H1 (cell line): ENCODE measurements at regions not wholly inside any gene's neighbourhood (a gene's known extent, or its start where the extent isn't known, plus 50 kb on each side); places are given as distances from the start of the nearest gene placed in this dataset.

Source experiments
- CTCF ChIA-PET: fragments of 300-600 bp; sonication (Branson Sonifier 250); formaldehyde crosslinking; loops from one replicate; lab custom pipeline; 2021; ENCODE audit not compliant: partially characterized antibody; lab: Charles Lee
- POLR2A ChIA-PET: fragments of 300-600 bp; sonication (Branson Sonifier 250); formaldehyde crosslinking; loops from one replicate; lab custom pipeline; 2021; ENCODE audit warnings: inconsistent platforms; ENCODE audit not compliant: partially characterized antibody; lab: Charles Lee
- DNase-seq, 2 experiments: peaks; one replicate each; pipeline versions ENCODE4 v3.0.0 to v3.0.0-alpha.2; 2010 to 2022; ENCODE audit warnings: low spot score in 2 of 2, low read depth in 1 of 2, mixed read lengths in 1 of 2
- FAIRE-seq: peaks from 2 replicates; lab custom pipeline; 2011; peaks lifted over from hg19 to GRCh38; lab: Jason Lieb, UNC
- H2AFZ ChIP-seq: 2 replicates; pipeline ENCODE4 v1.8.1; 2012; ENCODE audit warnings: low read length, inconsistent platforms
- H2AK5ac ChIP-seq: 2 replicates; pipeline ENCODE4 v1.6.1; 2013; ENCODE audit warnings: low read depth, low read length
- H2BK120ac ChIP-seq: replicated peaks from 2 replicates; pipeline ENCODE3; 2013; ENCODE audit warnings: low read depth, low read length, inconsistent platforms
- H2BK12ac ChIP-seq: 2 replicates; pipeline ENCODE4 v1.6.1; 2013; ENCODE audit warnings: low read depth, low read length
- H2BK15ac ChIP-seq: 2 replicates; pipeline ENCODE4 v1.6.1; 2013; ENCODE audit warnings: low read length
- H2BK20ac ChIP-seq: 2 replicates; pipeline ENCODE4 v1.6.1; 2013; ENCODE audit warnings: low read length
- H2BK5ac ChIP-seq: 2 replicates; pipeline ENCODE4 v1.6.1; 2013; ENCODE audit warnings: low read depth, low read length
- H3K14ac ChIP-seq: 2 replicates; pipeline ENCODE4 v1.6.1; 2013; ENCODE audit warnings: inconsistent platforms; ENCODE audit not compliant: insufficient read length
- H3K18ac ChIP-seq: 2 replicates; pipeline ENCODE4 v1.6.1; 2013; ENCODE audit warnings: low read length; ENCODE audit errors: extremely low read depth
- H3K23ac ChIP-seq: 2 replicates; pipeline ENCODE4 v1.6.1; 2013; ENCODE audit warnings: inconsistent platforms; ENCODE audit not compliant: insufficient read length
- H3K23me2 ChIP-seq: 2 replicates; pipeline ENCODE4 v1.6.1; 2013; ENCODE audit warnings: low read depth, low read length
- H3K27ac ChIP-seq: 2 replicates; pipeline ENCODE4 v1.6.1; 2011; ENCODE audit warnings: low read depth, low read length, inconsistent platforms
- H3K27me3 ChIP-seq, 4 experiments: replicated peaks in 1 of 4; 1 replicate in 1 of 4; 2 replicates in 3 of 4; pipeline versions ENCODE4 v1.6.1 to v1.8.1; 2011 to 2013; ENCODE audit warnings: low read length in 3 of 4, mild to moderate bottlenecking in 3 of 4, inconsistent platforms in 2 of 4, mixed read lengths in 2 of 4, moderate library complexity in 1 of 4; ENCODE audit not compliant: control insufficient read depth in 3 of 4, insufficient read depth in 3 of 4; ENCODE audit errors: extremely low read depth in 1 of 4
- H3K36me3 ChIP-seq, 4 experiments: 2 replicates each; pipeline versions ENCODE4 v1.6.1 to v1.8.1; 2011 to 2013; ENCODE audit warnings: mild to moderate bottlenecking in 4 of 4, low read length in 3 of 4, moderate library complexity in 2 of 4, control low read depth in 1 of 4, inconsistent platforms in 1 of 4; ENCODE audit not compliant: insufficient read depth in 4 of 4, control insufficient read depth in 2 of 4
- H3K4ac ChIP-seq: replicated peaks from 2 replicates; pipeline ENCODE3; 2013; ENCODE audit warnings: low read length, low read depth, mixed read lengths, inconsistent platforms; ENCODE audit not compliant: insufficient read length
- H3K4me1 ChIP-seq, 4 experiments: replicated peaks in 1 of 4; 1 replicate in 1 of 4; 2 replicates in 3 of 4; pipeline versions ENCODE4 v1.6.1 to v1.8.1; 2011 to 2013; ENCODE audit warnings: low read length in 3 of 4, inconsistent platforms in 2 of 4, mixed read lengths in 1 of 4; ENCODE audit not compliant: insufficient read depth in 4 of 4, control insufficient read depth in 3 of 4
- H3K4me2 ChIP-seq, 2 experiments: 2 replicates each; pipeline versions ENCODE4 v1.6.1 to v1.8.1; 2011 to 2013; ENCODE audit warnings: low read depth in 2 of 2, low read length in 2 of 2, control low read depth in 1 of 2, inconsistent platforms in 1 of 2, mild to moderate bottlenecking in 1 of 2; ENCODE audit not compliant: insufficient read depth in 1 of 2
- H3K4me3 ChIP-seq, 4 experiments: fragments of 200-600, 300-600 bp in 1 of 4; sonication (generic), shearing (Covaris generic), sonication (Bioruptor Twin) in 1 of 4; 2 replicates each; pipeline versions ENCODE4 v1.5.1 to v1.8.1; 2011 to 2016; ENCODE audit warnings: low read length in 4 of 4, low read depth in 3 of 4, control low read depth in 2 of 4, inconsistent platforms in 2 of 4, mild to moderate bottlenecking in 2 of 4, mixed read lengths in 1 of 4, moderate library complexity in 1 of 4; ENCODE audit not compliant: insufficient read depth in 2 of 4; ENCODE audit errors: extremely low read depth in 1 of 4
- H3K56ac ChIP-seq: replicated peaks from 2 replicates; pipeline ENCODE3; 2013; ENCODE audit warnings: low read depth, mild to moderate bottlenecking, mixed read lengths, low read length, inconsistent platforms; ENCODE audit not compliant: insufficient read length
- H3K79me1 ChIP-seq: 2 replicates; pipeline ENCODE4 v1.6.1; 2013; ENCODE audit warnings: low read depth, low read length, control low read depth
- H3K79me2 ChIP-seq, 2 experiments: 2 replicates each; pipeline versions ENCODE4 v1.6.1 to v1.8.1; 2012 to 2013; ENCODE audit warnings: low read length in 2 of 2, mild to moderate bottlenecking in 2 of 2, inconsistent platforms in 1 of 2; ENCODE audit not compliant: insufficient read depth in 2 of 2, control insufficient read depth in 1 of 2
- H3K9ac ChIP-seq, 4 experiments: replicated peaks in 1 of 4; 1 replicate in 1 of 4; 2 replicates in 3 of 4; pipeline versions ENCODE4 v1.6.1 to v1.8.1; 2011 to 2013; ENCODE audit warnings: low read depth in 3 of 4, low read length in 3 of 4, control low read depth in 2 of 4, mild to moderate bottlenecking in 2 of 4, moderate library complexity in 2 of 4, inconsistent platforms in 1 of 4; ENCODE audit errors: extremely low read depth in 1 of 4
- H3K9me3 ChIP-seq, 2 experiments: 2 replicates each; pipeline versions ENCODE4 v1.6.1 to v1.8.1; 2012 to 2013; ENCODE audit warnings: mild to moderate bottlenecking in 2 of 2, moderate library complexity in 2 of 2, control low read depth in 1 of 2, inconsistent platforms in 1 of 2, low read depth in 1 of 2, low read length in 1 of 2, mixed read lengths in 1 of 2; ENCODE audit not compliant: insufficient read depth in 2 of 2
- H4K20me1 ChIP-seq, 2 experiments: replicated peaks in 1 of 2; 2 replicates each; pipeline versions ENCODE3 to v1.8.1; 2011 to 2013; ENCODE audit warnings: inconsistent platforms in 2 of 2, low read length in 2 of 2, mild to moderate bottlenecking in 1 of 2; ENCODE audit not compliant: insufficient read depth in 2 of 2, control insufficient read depth in 1 of 2
- H4K5ac ChIP-seq: 2 replicates; pipeline ENCODE4 v1.6.1; 2013; ENCODE audit warnings: low read length, low read depth, mixed read lengths, inconsistent platforms; ENCODE audit not compliant: insufficient read length
- H4K8ac ChIP-seq: 2 replicates; pipeline ENCODE4 v1.8.0; 2013; ENCODE audit warnings: mild to moderate bottlenecking, moderate library complexity, low read length, inconsistent platforms; ENCODE audit not compliant: insufficient read depth; ENCODE audit errors: extremely low read depth
- H4K91ac ChIP-seq: replicated peaks from 2 replicates; pipeline ENCODE3; 2013; ENCODE audit warnings: low read length, mixed read lengths, inconsistent platforms; ENCODE audit not compliant: insufficient read length
- ATF2 ChIP-seq: IDR thresholded peaks from 2 replicates; pipeline ENCODE4 v1.6.1; 2012; ENCODE audit warnings: low read length, inconsistent platforms
- CBX5 ChIP-seq: fragments of 300-800, 300-1000 bp; sonication (generic); IDR thresholded peaks from 2 replicates; pipeline ENCODE4 v1.7.1; 2016; ENCODE audit warnings: antibody characterized with exemption, low read length, low read depth
- GABPA ChIP-seq: IDR thresholded peaks from 2 replicates; pipeline ENCODE4 v1.6.1; 2011; ENCODE audit warnings: mild to moderate bottlenecking, low read length, moderate library complexity, borderline replicate concordance; ENCODE audit not compliant: insufficient read depth
- HDAC2 ChIP-seq, 2 experiments: fragments of 300-600 bp in 1 of 2; sonication (generic) in 1 of 2; IDR thresholded peaks; 2 replicates each; pipeline ENCODE4 v1.6.1; 2011 to 2012; ENCODE audit warnings: low read depth in 2 of 2, low read length in 2 of 2, mild to moderate bottlenecking in 2 of 2, moderate library complexity in 2 of 2, borderline replicate concordance in 1 of 2, inconsistent platforms in 1 of 2
- JUN ChIP-seq: IDR thresholded peaks from 2 replicates; pipeline ENCODE4 v1.6.1; 2011; ENCODE audit warnings: low read depth, mild to moderate bottlenecking, improper control_type of control experiment, low read length
- MAFK ChIP-seq: IDR thresholded peaks from 2 replicates; pipeline ENCODE4 v1.6.1; 2012; ENCODE audit warnings: low read depth, mild to moderate bottlenecking, improper control_type of control experiment, low read length
- PHF8 ChIP-seq: fragments of 200-600 bp; sonication (generic); conservative IDR thresholded peaks from 2 replicates; pipeline ENCODE4 v1.7.1; 2012; ENCODE audit warnings: low read depth, mild to moderate bottlenecking, inconsistent platforms, low read length, moderate library complexity
- SP1 ChIP-seq: IDR thresholded peaks from 2 replicates; pipeline ENCODE4 v1.6.1; 2011; ENCODE audit warnings: low read depth, low read length
- SP2 ChIP-seq: IDR thresholded peaks from 2 replicates; pipeline ENCODE4 v1.6.1; 2012; ENCODE audit warnings: mild to moderate bottlenecking, low read length, inconsistent platforms
- SP4 ChIP-seq: IDR thresholded peaks from 2 replicates; pipeline ENCODE4 v1.6.1; 2012; ENCODE audit warnings: low read length, inconsistent platforms
- WGBS, 2 experiments: shearing (Covaris generic) in 1 of 2; methylation state at CpG; one replicate each; pipeline versions ENCODE4 v1.1.6 to v1.1.7; 2013 to 2015; ENCODE audit warnings: low lambda C conversion rate in 2 of 2, mixed read lengths in 2 of 2, inconsistent platforms in 1 of 2, low coverage in 1 of 2, missing lambda C conversion rate in 1 of 2; ENCODE audit not compliant: insufficient replicate concordance in 2 of 2, insufficient coverage in 1 of 2, insufficient read length in 1 of 2; ENCODE audit errors: extremely low coverage in 1 of 2, missing lambda C conversion rate in 1 of 2; 5-methylcytosine and 5-hydroxymethylcytosine counted together

GRCh38 chr5:33043343-33043997, 332.3 kb downstream of the NPR3 start:
- no peaks in the 10 kb centered on the region for H3K79me1 ChIP-seq
- H3K23ac ChIP-seq = no peak overlapping the region
- DNase-seq (no peak), FAIRE-seq (no peak)
- no peaks in the 10 kb centered on the region for H4K20me1 ChIP-seq
- no peak overlapping the region for H4K8ac ChIP-seq
- H2AK5ac ChIP-seq = no peak overlapping the region
- no peak overlapping the region for H3K4me3 ChIP-seq
- H3K4me1 ChIP-seq = no peaks in the 10 kb centered on the region
- no peak overlapping the region for H3K56ac ChIP-seq
- H3K23me2 ChIP-seq = no peaks in the 10 kb centered on the region
- no peak overlapping the region for H3K27ac ChIP-seq
- H3K36me3 ChIP-seq = no peaks in the 10 kb centered on the region
- H3K9me3 ChIP-seq = no peaks in the 10 kb centered on the region
- no peak overlapping the region for H3K4ac ChIP-seq
- H2BK5ac ChIP-seq = no peak overlapping the region
- H3K9ac ChIP-seq = no peak overlapping the region
- no peak overlapping the region for H3K18ac ChIP-seq
- POLR2A ChIA-PET = no interaction called here
- H3K4me2 ChIP-seq = no peak overlapping the region
- H2BK15ac ChIP-seq = no peak overlapping the region
- H4K5ac ChIP-seq = no peak overlapping the region
- H2BK120ac ChIP-seq = no peak overlapping the region
- CTCF ChIA-PET = no interaction called here
- 93% methylated on average over 1 of the region's 1 CpG; no CpG with 5 or more reads in 1 of the 2 experiments for WGBS, 2 experiments
- H2BK12ac ChIP-seq = no peak overlapping the region
- H4K91ac ChIP-seq = no peak overlapping the region
- H2BK20ac ChIP-seq = no peak overlapping the region
- no peak overlapping the region for H2AFZ ChIP-seq
- H3K79me2 ChIP-seq = no peaks in the 10 kb centered on the region
- no peaks in the 10 kb centered on the region for H3K27me3 ChIP-seq
- no peak overlapping the region for H3K14ac ChIP-seq
- TF ChIP-seq ATF2 = no peak
- no peak for TF ChIP-seq MAFK
- no peak for TF ChIP-seq SP1
- no peak for TF ChIP-seq HDAC2 (IDR thresholded peaks at IDR 0.05; ENCODE audit: borderline replicate concordance in 1 of 2, low read depth in 2 of 2, low read length in 2 of 2)
- no peak for TF ChIP-seq PHF8
- no peak for TF ChIP-seq JUN
- TF ChIP-seq SP2 = no peak
- TF ChIP-seq GABPA = no peak
- no peak for TF ChIP-seq CBX5
- no peak for TF ChIP-seq SP4
